ENCODE measurements at regions not wholly inside any gene's neighbourhood (a gene's known extent, or its start where the extent isn't known, plus 50 kb on each side); places are given as distances from the start of the nearest gene placed in this dataset.
"Not testable (repeated sequence)": the region's sequence is repeated elsewhere in the genome, so short reads cannot be mapped to it uniquely, and the experiment has no call there.

DNA sequence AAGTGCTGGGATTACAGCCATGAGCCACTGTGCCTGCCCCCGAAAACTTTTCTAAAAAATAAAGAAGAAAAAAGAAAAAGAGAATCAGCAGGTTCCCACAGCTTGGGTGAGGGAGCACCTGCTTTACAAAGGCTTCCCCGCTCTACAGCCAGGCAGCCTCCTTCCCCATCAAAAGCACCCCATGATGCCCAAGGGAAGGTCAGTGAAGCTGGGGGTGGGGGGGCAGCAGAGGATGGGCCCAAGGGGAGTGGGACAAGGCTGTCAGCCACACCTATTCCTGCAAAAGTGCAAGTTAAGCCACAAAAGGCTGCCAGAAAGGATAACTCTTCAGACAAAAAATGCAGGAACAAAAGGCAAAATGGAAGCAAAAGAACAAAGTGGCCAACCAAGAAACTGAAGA lies 72.5 kb downstream of the FAM50B start:
- Histone ChIP-seq H3K9ac (ENCODE audit: insufficient read length, low read depth) (no peak overlapping the region), H3K9me3 (ENCODE audit: insufficient read depth, low read length) (peaks cover 17% of the 10 kb centered on the region), H3K4me1 (ENCODE audit: insufficient read depth, insufficient read length) (no peaks in the 10 kb centered on the region), H3K4me3 (ENCODE audit: insufficient read length, low read depth) (no peak overlapping the region), H3K27me3 (ENCODE audit: insufficient read depth, insufficient read length) (no peaks in the 10 kb centered on the region), H3K36me3 (ENCODE audit: insufficient read depth, insufficient read length, low read length) (no peaks in the 10 kb centered on the region)
- no peak for TF ChIP-seq SUZ12 (IDR thresholded peaks at IDR 0.05; ENCODE audit: extremely low read depth, insufficient read depth, insufficient read length)
- no peak for TF ChIP-seq YY1 (IDR thresholded peaks at IDR 0.05; ENCODE audit: insufficient read depth, insufficient read length)
- no peak for TF ChIP-seq ZNF274 (IDR thresholded peaks at IDR 0.05; ENCODE audit: low read depth, low read length)
- DNase-seq (ENCODE audit: low read depth, low spot score): no peak

DNA sequence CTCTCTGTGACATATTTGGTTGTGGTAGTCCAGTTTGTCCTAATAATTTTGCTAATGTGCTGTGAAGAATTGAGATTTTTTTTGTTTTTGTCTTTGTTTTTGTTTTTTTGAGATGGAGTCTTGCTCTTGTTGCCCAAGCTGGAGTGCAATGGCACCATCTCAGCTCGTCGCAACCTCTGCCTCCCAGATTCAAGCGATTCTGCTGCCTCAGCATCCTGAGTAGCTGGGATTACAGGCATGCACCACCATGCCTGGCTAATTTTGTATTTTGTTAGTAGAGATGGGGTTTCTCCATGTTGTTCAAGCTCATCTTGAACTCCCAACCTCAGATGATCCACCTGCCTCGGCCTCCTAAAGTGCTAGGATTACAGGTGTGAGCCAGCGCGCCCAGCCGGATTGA lies 73.4 kb downstream of the FAM50B start:
- H3K9ac ChIP-seq (ENCODE audit: insufficient read length, low read depth); H3K27me3 ChIP-seq (ENCODE audit: insufficient read depth, insufficient read length); H3K4me1 ChIP-seq (ENCODE audit: insufficient read depth, insufficient read length); H3K36me3 ChIP-seq (ENCODE audit: insufficient read depth, insufficient read length, low read length); DNase-seq (ENCODE audit: low read depth, low spot score); H3K9me3 ChIP-seq (ENCODE audit: insufficient read depth, low read length); H3K4me3 ChIP-seq (ENCODE audit: insufficient read length, low read depth): not testable (repeated sequence)

DNA sequence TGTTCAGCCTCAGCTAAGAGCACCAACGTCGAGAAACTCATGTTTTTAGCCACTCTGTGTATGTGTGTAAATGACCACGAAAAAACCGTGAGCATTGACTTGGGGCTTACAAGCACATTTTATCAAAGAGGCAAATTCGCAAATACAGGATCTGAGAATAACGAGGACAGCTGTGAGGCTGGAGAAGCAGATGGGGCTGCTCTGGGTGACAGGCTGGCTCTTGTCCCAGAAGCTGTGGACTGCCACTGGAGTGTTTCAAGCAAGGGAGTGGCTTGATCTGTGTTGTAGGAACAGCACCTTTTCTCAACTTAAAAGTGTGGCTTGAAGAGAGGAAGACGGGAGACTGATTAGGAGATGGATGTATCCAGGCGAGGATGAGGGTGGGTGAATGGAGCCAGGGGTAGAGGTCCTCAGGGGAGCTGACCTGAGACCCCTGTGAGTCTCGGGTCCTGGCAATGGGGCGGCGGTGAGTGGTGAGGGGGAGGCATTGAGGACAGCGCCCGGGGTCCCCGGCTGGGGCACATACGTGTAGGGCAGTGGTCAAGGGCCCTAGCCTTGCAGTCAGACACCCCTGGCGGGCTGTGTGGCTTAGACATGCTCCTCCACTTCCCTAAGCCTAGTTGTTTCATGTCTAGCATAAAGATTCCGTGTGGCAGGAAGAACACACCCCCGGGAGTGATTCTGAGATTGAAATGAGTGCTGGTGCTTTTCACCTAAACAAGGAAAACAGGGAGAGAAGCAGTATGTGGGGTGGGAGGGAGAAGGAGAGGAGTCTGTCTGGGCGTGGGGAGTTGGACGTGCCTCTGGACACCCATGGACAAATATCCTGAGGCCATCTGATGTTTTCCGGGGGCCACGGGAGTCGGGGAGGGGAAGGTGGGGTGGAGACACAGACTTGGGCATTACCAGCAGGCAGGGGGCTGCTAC lies 76.3 kb downstream of the FAM50B start:
- H3K27me3 ChIP-seq (ENCODE audit: insufficient read depth, insufficient read length); H3K4me1 ChIP-seq (ENCODE audit: insufficient read depth, insufficient read length); H3K36me3 ChIP-seq (ENCODE audit: insufficient read depth, insufficient read length, low read length); H3K9me3 ChIP-seq (ENCODE audit: insufficient read depth, low read length); DNase-seq (ENCODE audit: low read depth, low spot score); H3K4me3 ChIP-seq (ENCODE audit: insufficient read length, low read depth); H3K9ac ChIP-seq (ENCODE audit: insufficient read length, low read depth): not testable (repeated sequence)

DNA sequence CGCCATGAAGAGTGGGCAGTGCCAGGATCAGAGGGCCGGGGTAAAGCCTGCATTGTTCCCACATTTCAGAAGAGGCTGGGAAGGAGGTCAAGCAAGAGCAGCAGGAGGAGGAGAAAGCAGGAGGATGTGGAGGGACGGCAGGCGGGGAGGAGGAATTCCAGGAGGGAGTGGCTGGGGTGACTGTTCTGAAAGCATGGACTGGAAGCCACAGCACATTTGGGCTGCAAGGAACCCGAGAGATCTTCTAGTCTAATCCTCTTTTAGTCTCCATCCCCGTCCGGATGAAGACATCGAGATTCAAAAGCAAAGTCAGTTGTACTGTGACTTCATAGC lies 76.9 kb downstream of the FAM50B start:
- Histone ChIP-seq H3K4me3 (ENCODE audit: insufficient read length, low read depth) (no peak overlapping the region), H3K9me3 (ENCODE audit: insufficient read depth, low read length) (no peaks in the 10 kb centered on the region), H3K4me1 (ENCODE audit: insufficient read depth, insufficient read length) (no peaks in the 10 kb centered on the region), H3K9ac (ENCODE audit: insufficient read length, low read depth) (no peak overlapping the region), H3K36me3 (ENCODE audit: insufficient read depth, insufficient read length, low read length) (no peaks in the 10 kb centered on the region), H3K27me3 (ENCODE audit: insufficient read depth, insufficient read length) (no peaks in the 10 kb centered on the region)
- no peak for DNase-seq (ENCODE audit: low read depth, low spot score)
- TF ChIP-seq SUZ12 (IDR thresholded peaks at IDR 0.05; ENCODE audit: extremely low read depth, insufficient read depth, insufficient read length): no peak
- TF ChIP-seq YY1 (IDR thresholded peaks at IDR 0.05; ENCODE audit: insufficient read depth, insufficient read length): no peak
- no peak for TF ChIP-seq ZNF274 (IDR thresholded peaks at IDR 0.05; ENCODE audit: low read depth, low read length)

DNA sequence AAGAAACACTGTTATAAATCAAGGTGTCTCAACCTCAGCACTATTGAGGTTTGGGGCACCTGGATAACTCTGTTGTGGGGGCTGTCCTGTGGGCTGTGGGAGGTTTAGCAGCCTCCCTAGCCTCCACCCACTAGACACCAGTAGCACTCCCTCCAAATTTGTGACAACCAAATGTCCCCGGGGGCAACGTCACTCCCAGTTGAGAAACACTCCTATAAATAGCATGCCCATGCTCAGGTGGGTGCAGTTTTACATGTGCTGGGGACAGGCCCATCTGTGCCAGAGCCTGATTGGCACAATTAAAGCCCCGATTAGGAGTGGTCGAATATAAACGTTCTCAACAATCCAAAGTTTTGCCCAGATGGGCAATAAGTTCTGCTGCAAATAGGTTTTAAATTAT lies 78.9 kb downstream of the FAM50B start:
- Histone ChIP-seq H3K36me3 (ENCODE audit: insufficient read depth, insufficient read length, low read length) (no peaks in the 10 kb centered on the region), H3K4me3 (ENCODE audit: insufficient read length, low read depth) (no peak overlapping the region), H3K9me3 (ENCODE audit: insufficient read depth, low read length) (no peaks in the 10 kb centered on the region), H3K4me1 (ENCODE audit: insufficient read depth, insufficient read length) (no peaks in the 10 kb centered on the region), H3K27me3 (ENCODE audit: insufficient read depth, insufficient read length) (no peaks in the 10 kb centered on the region), H3K9ac (ENCODE audit: insufficient read length, low read depth) (no peak overlapping the region)
- TF ChIP-seq ZNF274 (IDR thresholded peaks at IDR 0.05; ENCODE audit: low read depth, low read length): no peak
- TF ChIP-seq YY1 (IDR thresholded peaks at IDR 0.05; ENCODE audit: insufficient read depth, insufficient read length): no peak
- TF ChIP-seq SUZ12 (IDR thresholded peaks at IDR 0.05; ENCODE audit: extremely low read depth, insufficient read depth, insufficient read length): no peak
- DNase-seq (ENCODE audit: low read depth, low spot score): no peak

DNA sequence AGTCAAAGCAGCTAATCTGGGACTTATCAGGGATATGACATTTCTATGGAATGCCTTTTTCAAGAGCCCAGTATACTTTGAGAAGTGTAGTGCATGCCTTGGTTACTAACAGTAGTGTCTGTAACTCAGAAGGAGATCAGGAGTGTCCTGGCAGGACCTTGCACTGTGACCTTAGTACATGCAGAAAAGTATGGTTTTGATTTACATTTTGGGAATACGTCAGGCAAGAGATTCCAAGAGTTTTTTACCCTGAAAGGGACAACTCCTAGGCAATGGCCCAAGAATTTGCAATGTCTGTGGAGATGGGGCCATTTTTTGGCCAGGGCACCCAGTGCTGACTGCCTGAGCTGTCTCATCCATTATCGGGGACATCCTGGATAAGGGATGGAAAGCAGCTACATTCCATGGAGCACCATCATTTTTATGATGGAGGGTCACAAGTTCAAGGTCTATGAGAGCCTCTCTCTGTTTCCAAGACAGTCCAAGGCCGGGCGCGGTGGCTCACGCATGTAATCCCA lies 80.2 kb downstream of the FAM50B start:
- no peaks in the 10 kb centered on the region for H3K27me3 ChIP-seq (ENCODE audit: insufficient read depth, insufficient read length)
- no peaks in the 10 kb centered on the region for H3K4me1 ChIP-seq (ENCODE audit: insufficient read depth, insufficient read length)
- no peak overlapping the region for H3K9ac ChIP-seq (ENCODE audit: insufficient read length, low read depth)
- H3K36me3 ChIP-seq (ENCODE audit: insufficient read depth, insufficient read length, low read length): no peaks in the 10 kb centered on the region
- H3K4me3 ChIP-seq (ENCODE audit: insufficient read length, low read depth): no peak overlapping the region
- DNase-seq (ENCODE audit: low read depth, low spot score): no peak
- no peaks in the 10 kb centered on the region for H3K9me3 ChIP-seq (ENCODE audit: insufficient read depth, low read length)
- no peak for TF ChIP-seq SUZ12 (IDR thresholded peaks at IDR 0.05; ENCODE audit: extremely low read depth, insufficient read depth, insufficient read length)
- no peak for TF ChIP-seq ZNF274 (IDR thresholded peaks at IDR 0.05; ENCODE audit: low read depth, low read length)
- no peak for TF ChIP-seq YY1 (IDR thresholded peaks at IDR 0.05; ENCODE audit: insufficient read depth, insufficient read length)

DNA sequence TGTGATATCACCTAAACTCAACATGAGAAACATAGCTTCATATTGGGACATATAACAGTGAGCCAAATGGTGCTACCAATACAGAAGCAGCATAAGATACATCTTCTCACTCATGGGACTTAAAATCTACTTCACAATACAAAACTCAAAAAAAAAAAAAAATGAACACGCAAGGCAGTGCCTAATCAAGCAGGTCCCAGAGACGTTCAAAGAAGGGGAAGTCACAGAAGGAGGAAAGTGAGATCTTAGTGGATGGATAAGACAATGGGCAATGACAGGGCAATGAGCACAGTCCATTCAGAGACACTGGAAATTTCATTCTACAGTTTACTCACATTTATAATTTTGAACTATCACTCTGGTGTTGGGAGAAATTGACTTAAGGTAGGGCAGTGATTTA lies 88.3 kb downstream of the FAM50B start:
- TF ChIP-seq SUZ12 (IDR thresholded peaks at IDR 0.05; ENCODE audit: extremely low read depth, insufficient read depth, insufficient read length): no peak
- no peaks in the 10 kb centered on the region for H3K36me3 ChIP-seq (ENCODE audit: insufficient read depth, insufficient read length, low read length)
- H3K9ac ChIP-seq (ENCODE audit: insufficient read length, low read depth): no peak overlapping the region
- H3K4me3 ChIP-seq (ENCODE audit: insufficient read length, low read depth): no peak overlapping the region
- no peaks in the 10 kb centered on the region for H3K27me3 ChIP-seq (ENCODE audit: insufficient read depth, insufficient read length)
- DNase-seq (ENCODE audit: low read depth, low spot score): no peak
- no peaks in the 10 kb centered on the region for H3K9me3 ChIP-seq (ENCODE audit: insufficient read depth, low read length)
- H3K4me1 ChIP-seq (ENCODE audit: insufficient read depth, insufficient read length): no peaks in the 10 kb centered on the region

Measured in NT2/D1 (cell line).